Hematopoietic multipotent progenitor cell treated with erythropoietin and hydrocortisone succinate and interleukin-3 and kit ligand, for 4 days (in vitro differentiated cells): ENCODE measurements at regions not wholly inside any gene's neighbourhood (a gene's known extent, or its start where the extent isn't known, plus 50 kb on each side); places are given as distances from the start of the nearest gene placed in this dataset.
A peak's percentile ranks its signal among the peaks of the same experiment; 100 is the strongest.
"Not testable (repeated sequence)": the region's sequence is repeated elsewhere in the genome, so short reads cannot be mapped to it uniquely, and the experiment has no call there.

Experiments
- DNase-seq: peaks from one replicate; pipeline ENCODE4 v3.0.0-alpha.2; 2015

DNA sequence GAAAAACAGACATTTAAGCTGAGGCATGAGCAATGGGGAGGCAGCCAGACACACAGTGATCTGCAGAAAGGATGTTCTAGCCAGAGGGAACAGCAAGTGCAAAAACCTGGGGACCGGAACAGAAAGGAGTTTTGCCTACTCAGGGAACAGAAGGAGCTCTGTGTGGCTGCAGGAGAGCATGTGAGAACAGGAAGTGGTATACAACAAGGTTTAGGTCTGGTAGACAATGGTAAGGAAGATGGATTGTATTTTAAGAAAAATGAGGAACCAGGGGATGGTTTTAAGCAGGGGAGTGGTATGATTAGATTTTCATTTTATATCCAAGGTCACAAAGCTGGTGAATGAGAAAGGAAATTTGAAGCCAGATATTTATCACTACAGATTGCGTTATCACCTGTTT lies 157.5 kb downstream of the UNC5CL start:
- peak; percentile 16 for DNase-seq

DNA sequence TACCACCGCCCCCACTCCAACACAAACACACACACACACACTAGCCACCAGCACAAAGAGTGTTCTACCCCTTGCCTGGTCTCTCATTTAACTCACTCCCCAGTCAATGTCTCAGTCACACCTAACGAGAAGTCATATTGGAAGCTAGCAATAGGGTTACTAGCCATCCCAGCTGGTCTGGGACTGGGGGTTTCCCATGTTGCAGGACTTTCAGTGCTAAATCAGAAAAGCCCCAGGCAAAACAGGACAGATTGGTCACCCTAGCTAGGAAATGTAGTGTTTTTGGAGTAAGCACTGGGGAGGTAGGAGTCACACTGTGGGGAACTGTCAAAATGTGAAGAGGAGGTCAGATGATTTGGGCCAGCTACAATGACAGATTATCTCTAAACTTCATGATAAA lies 158.1 kb downstream of the UNC5CL start:
- DNase-seq, result no peak

DNA sequence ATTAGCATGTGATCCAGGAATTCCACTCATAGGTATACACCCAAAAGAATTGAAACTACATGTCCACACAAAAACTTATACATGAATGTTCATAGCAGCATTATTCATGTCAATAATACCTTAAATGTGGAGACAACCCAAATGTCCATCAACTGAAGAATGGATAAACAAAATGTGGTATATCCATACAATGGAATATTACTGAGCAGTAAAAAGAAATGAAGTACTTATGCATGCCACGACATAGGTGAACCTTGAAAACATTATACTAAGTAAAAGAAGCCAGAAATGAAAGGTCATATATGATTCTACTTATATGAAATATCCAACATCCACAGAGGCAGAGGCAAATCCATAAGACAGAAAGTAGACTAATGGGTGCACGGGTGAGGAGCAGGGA lies 159.9 kb downstream of the UNC5CL start:
- DNase-seq, result no peak

DNA sequence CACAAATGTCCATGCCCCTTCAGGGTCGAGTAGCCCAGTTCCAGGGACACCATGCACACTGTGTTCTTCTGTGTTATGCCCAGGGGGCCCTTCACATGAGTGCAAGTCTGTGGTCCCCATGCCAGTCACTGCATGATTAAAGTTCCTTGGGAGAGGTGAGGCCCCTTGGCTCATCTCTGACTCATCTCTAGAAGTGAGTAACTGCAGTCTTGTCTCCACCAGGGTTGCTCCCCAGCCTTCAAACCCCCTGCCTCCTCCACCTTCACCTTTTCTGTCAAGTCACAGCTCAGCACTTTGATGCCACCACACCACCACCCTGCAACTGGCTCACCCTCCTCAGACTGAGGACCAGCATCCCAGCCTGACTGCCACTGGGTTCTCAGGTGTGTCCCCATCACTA lies 161.7 kb downstream of the UNC5CL start:
- DNase-seq, result no peak

DNA sequence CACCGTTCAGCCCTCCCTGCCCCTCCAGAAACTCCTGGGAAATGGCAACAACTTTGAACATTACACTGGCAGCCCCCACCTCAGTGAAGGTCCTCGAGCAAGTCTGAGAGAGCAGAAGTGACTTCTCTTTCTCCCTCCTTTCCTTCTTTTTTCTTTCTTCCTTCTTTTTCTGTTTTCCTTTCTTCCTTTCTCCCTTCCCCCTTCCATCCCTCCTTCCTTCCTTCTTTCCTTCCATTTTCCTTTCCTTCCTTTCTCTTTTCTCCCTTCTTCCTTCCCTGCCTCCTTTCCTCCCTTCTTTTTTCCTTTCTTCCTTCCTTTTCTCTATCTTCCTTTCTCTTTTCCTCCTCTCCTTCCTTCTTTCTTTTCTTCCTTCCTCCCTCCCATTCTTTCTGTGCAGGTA lies 162.7 kb downstream of the UNC5CL start:
- DNase-seq, result no peak

DNA sequence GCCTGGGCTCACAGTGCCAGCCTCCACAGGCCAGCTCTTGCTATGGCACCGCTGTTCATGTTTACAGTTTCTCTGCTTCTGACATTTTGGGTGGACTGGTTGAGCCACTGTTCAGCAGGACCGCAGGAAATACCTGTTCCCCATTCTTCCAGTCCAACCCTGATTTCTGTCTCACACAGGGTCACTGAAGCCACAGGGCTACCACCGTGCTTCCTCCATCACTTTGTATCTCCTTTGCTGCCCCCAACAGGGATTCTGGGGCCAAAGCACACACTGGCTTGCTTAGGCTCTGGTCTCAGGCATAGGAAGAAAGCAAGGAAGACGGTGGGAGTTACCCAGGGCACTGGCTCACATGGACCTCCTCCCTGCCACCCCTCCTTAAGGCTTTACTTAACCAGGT lies 164.5 kb downstream of the UNC5CL start:
- DNase-seq, result peak; percentile 24

DNA sequence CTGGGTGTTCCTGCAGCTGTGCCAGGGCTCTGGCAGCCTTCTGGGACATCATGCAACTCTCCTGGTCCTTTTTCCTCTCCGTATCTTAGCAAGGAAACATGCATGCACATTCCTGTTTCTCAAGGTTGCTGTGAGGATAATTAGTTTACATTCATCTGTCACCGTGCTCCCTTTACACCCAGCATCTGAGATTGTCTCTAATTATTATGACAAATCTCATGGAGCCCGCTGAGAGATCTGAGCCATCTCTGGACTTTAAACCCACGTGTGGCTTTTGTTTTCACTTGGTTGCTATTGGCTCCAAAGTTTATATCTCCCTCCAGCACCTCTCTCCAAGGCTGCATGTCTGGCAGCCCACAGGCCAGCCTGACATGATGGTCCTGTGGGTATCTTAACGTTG lies 167.6 kb downstream of the UNC5CL start:
- no peak for DNase-seq

DNA sequence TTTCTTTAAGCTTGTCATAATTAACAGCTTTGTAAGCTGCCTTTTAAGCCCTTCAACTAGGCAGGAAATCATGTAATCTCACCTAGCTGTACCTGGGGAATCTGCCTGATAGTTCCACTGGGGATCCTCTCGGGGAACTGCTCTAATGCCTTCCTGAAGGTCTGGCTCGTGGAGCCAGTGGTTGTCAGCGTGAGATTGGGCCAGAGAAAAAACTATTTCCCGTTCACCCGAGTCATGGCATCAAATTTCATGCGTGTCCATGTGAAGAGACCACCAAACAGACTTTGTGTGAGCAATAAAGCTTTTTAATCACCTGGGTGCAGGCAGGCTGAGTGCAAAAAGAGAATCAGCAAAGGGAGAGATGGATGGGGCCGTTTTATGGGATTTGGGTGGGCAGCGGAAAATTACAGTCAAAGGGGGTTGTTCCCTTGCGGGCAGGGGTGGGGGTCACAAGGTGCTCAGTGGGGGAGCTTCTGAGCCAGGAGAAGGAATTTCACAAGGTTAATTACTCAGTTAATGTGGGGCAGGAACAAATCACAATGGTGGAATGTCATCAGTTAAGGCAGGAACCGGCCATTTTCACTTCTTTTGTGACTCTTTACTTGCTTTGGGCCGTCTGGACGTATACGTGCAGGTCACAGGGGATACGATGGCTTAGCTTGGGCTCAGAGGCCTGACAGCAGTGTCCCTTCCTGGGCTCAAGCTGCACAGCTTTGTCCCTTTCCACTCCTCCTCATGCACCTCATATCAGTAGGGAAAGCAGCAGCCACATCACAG lies 170.7 kb downstream of the UNC5CL start:
- DNase-seq, result not testable (repeated sequence)

DNA sequence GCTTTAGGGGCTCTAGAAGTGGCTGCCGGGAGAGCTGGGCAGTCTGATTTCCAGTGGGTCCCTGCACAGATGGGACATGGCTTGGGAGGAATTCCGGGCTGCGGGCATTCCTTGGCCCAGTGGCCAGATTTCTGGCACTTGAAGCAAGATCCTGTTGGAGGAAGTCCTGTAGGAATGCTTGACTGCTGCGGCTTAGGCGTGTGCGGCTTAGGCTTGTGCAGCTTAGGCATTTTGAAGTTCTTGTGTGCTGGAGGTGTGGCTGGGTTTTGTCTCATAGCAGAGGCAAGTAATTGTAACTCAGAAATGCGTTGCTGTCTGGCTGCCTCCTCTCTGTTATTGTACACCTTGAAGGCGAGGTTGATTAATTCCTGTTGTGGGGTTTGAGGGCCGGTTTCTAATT lies 171.5 kb downstream of the UNC5CL start:
- not testable (repeated sequence) for DNase-seq

DNA sequence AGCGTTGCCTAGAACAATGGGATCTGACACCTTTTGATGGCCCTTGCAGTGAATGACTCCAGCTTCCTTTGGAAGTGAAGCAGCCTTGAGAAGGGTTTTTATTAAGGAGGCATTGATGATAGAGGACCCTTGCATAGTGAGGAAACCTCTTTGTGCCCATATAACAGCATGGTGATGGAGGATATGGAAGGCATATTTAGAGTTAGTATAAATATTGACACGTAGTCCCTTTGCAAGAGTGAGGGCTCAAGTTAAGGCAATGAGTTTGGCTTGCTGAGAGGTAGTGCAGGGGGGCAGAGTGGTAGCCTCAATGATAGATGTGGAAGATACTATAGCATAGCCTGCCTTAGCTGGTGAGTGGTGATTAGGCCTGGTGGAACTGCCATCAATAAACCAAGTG lies 173.8 kb downstream of the UNC5CL start:
- DNase-seq, result not testable (repeated sequence)

DNA sequence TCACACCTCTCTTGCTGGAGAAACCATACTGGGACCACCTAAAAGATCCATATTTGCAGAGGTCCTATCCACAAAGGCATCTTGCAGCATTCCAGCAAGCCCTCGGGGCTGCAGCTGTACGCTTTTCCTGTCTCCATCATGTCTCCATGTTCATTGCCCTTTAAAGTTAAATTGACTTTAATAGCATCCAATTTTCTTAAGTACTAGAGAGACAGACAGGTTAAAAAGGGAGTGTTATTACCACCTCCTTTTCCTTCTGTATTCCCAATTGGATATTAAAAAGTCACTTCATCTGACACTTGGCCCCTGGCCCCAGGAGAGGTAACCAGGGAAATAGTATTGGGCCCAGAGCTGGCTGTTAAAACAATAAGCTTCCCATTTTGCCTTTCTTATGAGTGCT lies 178.6 kb downstream of the UNC5CL start:
- DNase-seq, result no peak

DNA sequence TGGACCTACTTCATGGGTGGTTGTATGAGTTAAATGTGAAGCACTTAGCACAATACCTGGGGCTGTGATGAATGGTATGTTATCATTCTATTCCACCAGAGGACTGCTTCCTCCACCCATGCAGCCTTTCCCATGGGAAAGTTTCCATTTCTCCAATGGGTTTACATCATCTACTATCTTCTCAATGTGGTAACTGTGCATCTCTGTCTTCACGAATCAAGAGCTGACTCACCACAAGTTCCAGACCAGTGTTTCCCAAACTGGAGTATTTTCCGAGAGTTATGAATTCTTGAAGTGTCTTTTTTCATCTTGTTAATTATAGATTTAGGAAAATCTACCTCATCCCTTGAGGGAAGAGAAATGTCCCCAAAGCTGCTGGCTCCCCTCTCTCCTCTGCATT lies 182.8 kb downstream of the UNC5CL start:
- DNase-seq, result no peak

DNA sequence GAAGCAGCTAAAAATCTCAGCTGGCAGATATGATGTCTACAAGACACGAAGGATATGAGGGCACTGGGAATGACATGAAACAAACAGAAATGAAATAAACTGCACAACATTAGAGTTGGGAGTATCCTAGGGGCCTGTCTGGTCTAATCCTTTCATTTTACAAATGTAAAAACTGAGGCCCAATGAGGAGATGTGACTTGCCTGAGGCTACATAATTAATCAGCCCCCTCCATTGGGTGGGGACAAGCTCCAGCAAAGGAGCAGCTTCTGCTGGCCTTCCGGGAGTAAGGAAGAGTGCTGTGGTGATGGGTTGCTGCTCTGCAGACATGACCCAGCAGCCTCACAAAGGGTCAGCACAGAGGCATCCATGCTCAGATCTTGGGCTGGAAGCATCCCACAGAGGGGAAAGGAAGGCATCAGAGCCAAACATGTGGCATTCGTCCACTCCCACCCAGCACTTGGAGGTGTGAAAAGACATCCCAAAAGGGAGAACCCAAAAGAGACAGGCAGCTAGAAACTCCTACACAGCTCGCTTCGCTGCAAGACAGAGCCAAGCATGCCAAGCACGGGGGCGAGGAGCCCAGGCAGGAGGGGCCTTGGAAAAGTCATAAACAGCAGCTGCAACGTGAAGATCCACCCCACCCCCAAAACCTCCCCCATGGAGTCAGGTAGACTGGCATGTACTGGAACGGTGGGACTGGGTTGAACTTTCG lies 183.7 kb downstream of the UNC5CL start:
- no peak for DNase-seq

DNA sequence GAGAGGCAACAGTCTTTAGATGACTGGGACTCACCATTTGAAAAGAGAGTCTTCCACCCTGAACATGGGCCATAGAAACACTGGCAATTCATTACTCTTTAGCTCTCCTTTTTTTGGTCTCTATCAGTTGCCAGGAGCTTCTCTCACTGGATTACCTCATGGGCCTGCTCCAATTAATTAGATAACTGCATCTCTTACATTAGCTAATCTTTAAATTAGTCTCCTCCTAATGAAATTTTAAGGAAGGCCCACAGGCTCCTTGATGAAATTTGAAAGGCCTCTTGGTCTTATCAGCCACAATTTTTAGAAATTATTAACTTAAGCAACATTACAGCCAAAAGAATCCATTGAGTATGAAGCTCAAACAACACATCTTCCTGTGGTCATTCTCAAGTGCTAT lies 184.4 kb downstream of the UNC5CL start:
- DNase-seq, result no peak

DNA sequence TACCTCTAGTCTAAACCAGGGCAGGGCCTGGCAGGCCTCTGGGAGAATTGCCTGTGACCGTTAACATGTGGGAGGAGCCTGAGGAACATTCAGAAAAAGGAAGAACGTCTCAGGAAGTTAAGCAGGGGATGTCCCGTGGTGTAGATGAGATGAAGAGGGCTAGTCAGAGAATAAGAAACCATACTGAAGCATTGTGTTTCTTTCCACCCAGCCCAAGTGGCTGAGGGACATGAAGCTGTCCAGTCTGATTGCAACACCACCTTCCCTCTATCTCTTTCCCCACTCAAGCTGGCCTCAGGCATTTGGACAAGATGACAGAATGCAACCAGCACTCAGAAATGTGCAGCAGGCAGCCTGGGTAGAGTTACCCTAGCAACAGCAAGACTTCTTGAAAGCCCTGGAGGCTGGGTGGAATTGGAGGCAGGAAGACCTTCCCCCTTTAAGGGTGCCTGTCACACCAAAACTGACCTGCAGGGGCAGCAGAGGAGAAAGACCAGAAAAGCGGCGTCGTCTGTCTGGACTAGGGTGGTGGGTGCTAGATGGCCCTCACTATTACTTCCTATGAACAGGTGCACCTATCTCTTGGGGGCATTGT lies 186.1 kb downstream of the UNC5CL start:
- DNase-seq, result peak; percentile 50

DNA sequence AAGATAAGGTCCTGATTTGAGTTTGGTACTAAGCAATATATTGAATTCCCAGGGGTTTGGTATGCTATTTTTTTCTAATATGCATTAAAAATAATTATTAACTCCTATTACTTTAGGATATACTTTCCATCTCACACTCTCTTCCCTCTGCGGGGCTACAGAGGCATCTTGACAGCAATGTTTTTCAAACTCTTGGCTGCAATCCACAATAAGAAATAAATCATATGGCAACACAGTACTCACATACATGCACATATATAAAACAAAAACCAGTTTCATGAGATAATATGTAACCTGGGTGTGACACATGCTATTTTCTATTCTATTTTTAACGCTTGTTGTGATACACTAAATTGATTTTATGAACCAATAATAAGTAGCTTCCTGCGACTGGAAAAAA lies 189.5 kb downstream of the UNC5CL start:
- DNase-seq, result no peak

DNA sequence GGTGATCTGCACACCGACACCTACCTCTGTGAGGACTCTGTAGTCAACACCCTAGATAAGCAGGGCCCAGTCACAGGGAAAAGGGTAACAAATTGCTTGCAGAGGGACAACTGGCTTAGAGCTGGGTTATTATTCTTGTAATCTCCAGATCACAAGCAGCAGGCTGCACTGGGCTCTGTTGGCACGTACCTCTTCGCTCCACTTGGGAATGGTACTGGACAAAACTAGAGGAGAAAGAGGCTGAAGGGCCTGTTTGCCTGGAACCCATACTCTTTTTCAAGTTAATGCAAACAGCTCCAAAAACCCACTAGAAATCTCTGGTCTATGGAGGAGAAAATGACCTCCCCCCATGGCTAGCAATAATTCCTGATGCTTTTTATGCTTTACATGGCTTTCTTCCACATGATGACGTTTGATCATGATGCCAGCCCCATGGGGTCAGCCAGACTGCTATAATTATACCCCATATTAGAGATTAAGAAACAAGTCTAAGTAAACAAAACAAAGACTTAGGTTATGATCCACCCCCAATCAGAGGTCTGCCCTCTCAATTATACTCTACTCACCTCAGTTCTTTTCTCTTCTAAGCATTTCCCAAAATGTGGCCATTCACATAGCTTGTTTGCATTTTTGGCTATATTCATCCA lies 190.0 kb downstream of the UNC5CL start:
- DNase-seq, result no peak

DNA sequence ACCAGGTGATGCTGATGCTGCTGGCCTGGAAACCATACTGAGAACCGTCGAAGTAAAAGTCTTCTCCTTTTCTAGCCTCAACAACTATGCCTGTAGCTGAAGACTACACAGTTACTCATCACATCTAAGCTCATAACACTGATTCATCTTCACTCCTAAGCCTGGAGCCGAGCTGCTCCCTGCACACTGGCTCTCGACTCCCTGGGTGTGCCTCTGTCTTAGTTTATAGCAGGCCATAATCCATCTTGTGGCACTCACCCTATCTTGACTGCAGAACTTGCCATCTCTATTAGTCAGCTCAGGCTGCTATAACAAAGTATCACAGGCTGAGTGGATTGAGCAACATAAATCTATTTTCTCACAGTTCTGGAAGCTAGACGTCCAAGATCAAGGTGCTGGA lies 191.0 kb downstream of the UNC5CL start:
- no peak for DNase-seq

DNA sequence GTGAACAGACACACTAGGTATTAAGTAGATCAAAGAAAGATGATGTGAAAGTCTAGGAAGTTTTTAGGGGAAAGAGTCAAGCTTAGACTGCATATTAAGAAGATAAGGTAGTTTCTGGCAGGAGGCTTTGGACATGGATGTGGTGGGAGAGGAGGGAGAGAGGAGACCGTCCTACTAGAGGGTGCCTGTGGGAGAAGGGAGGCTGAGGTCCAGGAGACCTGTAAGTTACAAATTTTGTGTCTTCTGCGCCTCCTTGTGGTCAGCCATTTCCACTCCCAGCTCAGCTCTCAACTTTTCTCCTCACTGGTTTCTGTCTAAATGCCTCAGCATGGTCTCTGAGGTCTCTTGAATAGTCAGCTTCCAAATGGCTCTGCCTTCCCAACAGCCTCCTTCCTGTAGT lies 193.5 kb downstream of the UNC5CL start:
- DNase-seq, result peak; percentile 52

DNA sequence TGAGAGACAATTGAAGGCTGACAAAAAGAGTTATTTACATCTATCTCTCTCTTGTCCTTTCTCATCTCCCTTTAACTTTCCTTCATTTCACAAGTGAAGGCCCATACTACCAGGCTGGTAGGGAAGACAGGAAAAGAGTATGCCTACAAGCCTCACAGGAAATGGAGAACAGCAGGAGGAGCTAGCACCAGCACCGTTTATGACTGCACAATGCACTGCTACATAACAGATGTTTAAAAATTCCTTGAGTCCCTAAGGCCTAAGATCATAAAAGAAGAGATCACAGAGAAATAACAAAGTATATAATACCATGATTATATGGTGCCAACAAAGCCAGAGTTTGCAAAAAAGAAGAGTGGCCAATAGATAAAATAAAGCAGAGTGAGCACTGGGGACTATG lies 194.8 kb downstream of the UNC5CL start:
- DNase-seq, result no peak

DNA sequence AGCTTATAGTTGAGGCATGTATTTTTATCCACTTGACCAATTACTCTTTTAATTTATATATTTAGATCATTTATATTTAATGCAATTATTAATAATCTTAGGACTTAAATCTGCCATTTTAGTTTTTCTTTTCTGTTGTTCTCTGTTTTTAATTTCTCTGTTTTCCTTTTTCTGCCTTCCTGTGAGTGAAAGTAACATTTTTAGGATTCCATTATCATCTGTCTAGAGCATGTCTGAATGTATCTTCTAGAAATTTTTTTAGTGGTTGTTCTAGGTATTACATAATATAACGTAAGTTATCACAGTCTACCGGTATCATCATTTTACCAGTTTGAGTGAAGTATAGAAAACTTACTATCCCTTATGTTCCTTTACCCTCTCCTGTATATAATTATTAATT lies 197.3 kb downstream of the UNC5CL start:
- DNase-seq, result no peak

DNA sequence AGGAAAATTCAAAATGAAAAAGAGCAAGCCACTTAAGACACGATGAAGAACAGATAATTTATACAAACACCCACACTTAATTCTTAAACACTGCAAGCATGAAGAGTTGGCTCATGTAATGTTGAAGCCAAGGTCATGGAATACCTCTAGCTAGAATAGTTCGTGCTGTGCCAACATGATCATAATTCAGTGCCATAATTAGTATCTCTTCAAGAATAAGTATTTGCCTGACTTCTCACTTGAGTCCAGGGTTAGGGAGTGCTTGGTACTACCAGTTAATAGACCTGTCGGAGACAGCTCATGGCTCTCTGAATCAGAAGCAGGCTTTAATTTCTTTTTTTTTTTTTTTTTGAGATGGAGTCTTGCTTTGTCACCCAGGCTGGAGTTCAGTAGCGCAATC lies 206.3 kb downstream of the UNC5CL start:
- DNase-seq, result no peak

DNA sequence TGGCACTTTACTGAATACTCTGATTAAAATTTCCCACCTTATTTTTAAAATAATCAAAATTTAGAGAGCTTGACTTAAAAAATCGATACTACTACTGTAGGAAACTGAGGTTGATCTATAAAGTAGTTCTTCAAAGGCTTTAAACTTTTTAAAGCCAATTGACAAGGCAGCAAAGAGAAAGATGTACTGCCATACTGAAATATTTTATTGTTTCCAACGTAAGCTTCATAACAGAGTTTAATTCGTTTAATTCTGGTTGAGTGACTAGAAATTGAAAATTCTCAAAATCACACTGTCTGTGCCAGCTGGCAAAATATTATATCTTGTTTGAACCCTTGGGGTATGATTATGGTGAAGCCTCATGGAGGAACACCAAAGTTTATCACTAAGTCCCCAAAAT lies 207.6 kb downstream of the UNC5CL start:
- DNase-seq, result no peak

DNA sequence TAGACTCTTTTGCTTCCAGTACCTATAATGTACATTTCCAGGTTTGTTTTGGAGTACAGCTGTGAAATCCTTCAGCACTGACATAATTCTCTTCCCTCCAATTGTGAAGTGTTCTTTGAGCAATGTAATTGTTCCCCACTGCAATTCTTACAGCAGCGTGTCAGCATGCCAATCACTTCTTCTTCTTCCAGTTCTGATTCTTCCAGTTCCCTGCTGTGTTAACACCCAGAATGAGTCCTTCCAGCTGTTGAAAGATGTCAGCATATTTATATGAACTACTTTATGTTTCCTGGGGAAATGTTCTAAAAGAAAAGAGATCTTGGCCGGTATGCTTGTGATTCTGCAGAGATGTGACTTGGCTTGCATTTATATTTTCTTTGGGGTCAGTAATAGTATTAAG lies 213.9 kb downstream of the UNC5CL start:
- DNase-seq, result no peak
